ENCODE measurements at regions not wholly inside any gene's neighbourhood (a gene's known extent, or its start where the extent isn't known, plus 50 kb on each side); places are given as distances from the start of the nearest gene placed in this dataset.

GRCh38 chrX:125198546-125198945 lies 121.1 kb upstream of the TEX13C start (continued):
- TF ChIP-seq CHD7 (IDR thresholded peaks at IDR 0.05; ENCODE audit: insufficient replicate concordance, low read length) = no peak
- no peak for TF ChIP-seq EZH2 (IDR thresholded peaks at IDR 0.05; ENCODE audit: low read depth, low read length, severe bottlenecking)
- no peak for TF ChIP-seq CREB1 (IDR thresholded peaks at IDR 0.05)
- no peak for TF ChIP-seq YY1 (IDR thresholded peaks at IDR 0.05; ENCODE audit: low read depth, low read length)
- TF ChIP-seq ATF3 (IDR thresholded peaks at IDR 0.05; ENCODE audit: insufficient read depth, low read depth, low read length) = no peak
- no peak for TF ChIP-seq RBBP5 (IDR thresholded peaks at IDR 0.05; ENCODE audit: borderline replicate concordance, low read depth, low read length)
- TF ChIP-seq GTF2F1 (IDR thresholded peaks at IDR 0.05; ENCODE audit: borderline replicate concordance, low read depth, low read length) = no peak
- no peak for TF ChIP-seq TAF7 (optimal IDR thresholded peaks at IDR 0.05; ENCODE audit: borderline replicate concordance, low read depth, low read length)
- no peak for TF ChIP-seq JUN (IDR thresholded peaks at IDR 0.05; ENCODE audit: low read depth, low read length)
- TF ChIP-seq BCL11A (IDR thresholded peaks at IDR 0.05; ENCODE audit: low read depth in 2 of 2, low read length in 2 of 2) = no peak
- no peak for TF ChIP-seq SUZ12 (IDR thresholded peaks at IDR 0.05; ENCODE audit: low read length)
- TF ChIP-seq EP300 (IDR thresholded peaks at IDR 0.05; ENCODE audit: borderline replicate concordance in 1 of 2, low read depth in 2 of 2, low read length in 2 of 2) = no peak

Data from H1 (cell line).